HepG2 (cell line): ENCODE measurements at regions not wholly inside any gene's neighbourhood (a gene's known extent, or its start where the extent isn't known, plus 50 kb on each side); places are given as distances from the start of the nearest gene placed in this dataset.
"Not testable (repeated sequence)": the region's sequence is repeated elsewhere in the genome, so short reads cannot be mapped to it uniquely, and the experiment has no call there.

Experiments used
- ATAC-seq: fragments of 200-7000 bp; cut with Tn5 transposase; 3 replicates; pipeline ENCODE4 v1.9.1; 2020; ENCODE audit warnings: mild to moderate bottlenecking, moderate library complexity
- BruUV-seq: library from RNA; stranded (reverse); fragments of 400-500 nt; replicated peaks from 2 replicates; lab custom pipeline; 2021; lab: Mats Ljungman, UMichigan
- CTCF ChIA-PET: fragments of 300-600 bp; formaldehyde crosslinking; extraction: SDS; loops from one replicate; lab custom pipeline; 2021; ENCODE audit warnings: low total read pairs, inconsistent platforms, low intra/inter-chr PET ratio; lab: Yijun Ruan, JAX
- POLR2A ChIA-PET: fragments of 350-600 bp; sonication (Branson Sonifier 250); formaldehyde crosslinking; loops from one replicate; lab custom pipeline; 2020; ENCODE audit warnings: antibody characterized with exemption, inconsistent platforms; lab: Yijun Ruan, JAX
- DNase-seq: peaks from one replicate; pipeline ENCODE4 v3.0.0-alpha.2; 2015; ENCODE audit warnings: low spot score
- FAIRE-seq: peaks from 3 replicates; lab custom pipeline; 2011; peaks lifted over from hg19 to GRCh38; lab: Jason Lieb, UNC
- H2AFZ ChIP-seq: one replicate; pipeline ENCODE4 v1.6.1; 2011; ENCODE audit warnings: low read length, inconsistent platforms
- H3K27ac ChIP-seq: fragments of 300-600 bp; 3 replicates; pipeline ENCODE4 v1.8.0; 2011; ENCODE audit warnings: mixed run types, mild to moderate bottlenecking, mixed read lengths, low read length, inconsistent platforms; ENCODE audit not compliant: insufficient read depth; ENCODE audit errors: extremely low read length
- H3K27me3 ChIP-seq, 2 experiments: fragments of 200-600 bp in 1 of 2; 2 replicates in 1 of 2; 3 replicates in 1 of 2; pipeline versions ENCODE4 v1.6.0 to v1.8.0; 2011; ENCODE audit warnings: low read length in 2 of 2, mild to moderate bottlenecking in 2 of 2, moderate library complexity in 2 of 2, inconsistent platforms in 1 of 2; ENCODE audit not compliant: insufficient read depth in 2 of 2, control insufficient read depth in 1 of 2
- H3K36me3 ChIP-seq, 2 experiments: fragments of 200-600 bp in 1 of 2; replicated peaks in 1 of 2; 2 replicates in 1 of 2; 3 replicates in 1 of 2; pipeline versions ENCODE4 v1.5.1 to v1.8.0; 2011; ENCODE audit warnings: low read length in 2 of 2, inconsistent platforms in 1 of 2; ENCODE audit not compliant: insufficient read depth in 2 of 2, control insufficient read depth in 1 of 2
- H3K4me1 ChIP-seq: 2 replicates; pipeline ENCODE4 v1.5.1; 2012; ENCODE audit warnings: low read length, inconsistent platforms; ENCODE audit not compliant: insufficient read depth
- H3K4me2 ChIP-seq: 2 replicates; pipeline ENCODE4 v1.6.0; 2011; ENCODE audit warnings: low read depth, low read length, inconsistent platforms
- H3K4me3 ChIP-seq, 3 experiments: fragments of 200-600 bp in 1 of 3; sonication (generic), shearing (Covaris generic) in 1 of 3; replicated peaks in 1 of 3; 2 replicates each; pipeline ENCODE4 v1.5.1; 2011 to 2016; ENCODE audit warnings: low read length in 3 of 3, inconsistent platforms in 2 of 3, low read depth in 2 of 3, mild to moderate bottlenecking in 2 of 3, control low read depth in 1 of 3, mixed read lengths in 1 of 3; ENCODE audit not compliant: insufficient read depth in 1 of 3
- H3K79me2 ChIP-seq: one replicate; pipeline ENCODE4 v1.6.1; 2011; ENCODE audit warnings: low read length, inconsistent platforms; ENCODE audit not compliant: insufficient read depth
- H3K9ac ChIP-seq: 2 replicates; pipeline ENCODE4 v1.6.0; 2011; ENCODE audit warnings: mild to moderate bottlenecking, low read depth, low read length, inconsistent platforms; ENCODE audit not compliant: insufficient read depth
- H3K9me3 ChIP-seq: 2 replicates; pipeline ENCODE4 v1.5.1; 2012; ENCODE audit warnings: mild to moderate bottlenecking, low read length
- H4K20me1 ChIP-seq: 2 replicates; pipeline ENCODE4 v1.6.0; 2011; ENCODE audit warnings: inconsistent platforms, mild to moderate bottlenecking, low read length, moderate library complexity; ENCODE audit not compliant: insufficient read depth
- BCL6 ChIP-seq: IDR thresholded peaks from 2 replicates; pipeline ENCODE4 v1.6.1; 2016; ENCODE audit warnings: missing genetic modification reagents, missing compliant biosample characterization
- CEBPG ChIP-seq: IDR thresholded peaks from 2 replicates; pipeline ENCODE4 v1.6.1; 2016
- CENPX ChIP-seq: sonication (generic); formaldehyde crosslinking; IDR thresholded peaks from 2 replicates; pipeline ENCODE4 v1.9.0; 2021; ENCODE audit warnings: mild to moderate bottlenecking, missing genetic modification reagents, moderate library complexity
- FOXA3 ChIP-seq: IDR thresholded peaks from 2 replicates; pipeline ENCODE4 v1.6.1; 2016; ENCODE audit warnings: missing genetic modification reagents, missing compliant biosample characterization
- FOXJ3 ChIP-seq: sonication (generic); formaldehyde crosslinking; IDR thresholded peaks from 2 replicates; pipeline ENCODE4 v1.4.0; 2020; ENCODE audit warnings: missing genetic modification reagents, mild to moderate bottlenecking, borderline replicate concordance
- GATAD2A ChIP-seq: IDR thresholded peaks from 2 replicates; pipeline ENCODE4 v1.6.1; 2016
- HHEX ChIP-seq: IDR thresholded peaks from 2 replicates; pipeline ENCODE4 v1.6.1; 2016; ENCODE audit warnings: control low read depth
- HNF4A ChIP-seq: sonication (generic); formaldehyde crosslinking; IDR thresholded peaks from 2 replicates; pipeline ENCODE4 v1.4.0; 2020; ENCODE audit warnings: missing genetic modification reagents
- HNRNPL ChIP-seq: fragments of 200-400 bp; formaldehyde crosslinking; IDR thresholded peaks from 2 replicates; pipeline ENCODE4 v1.6.1; 2017; ENCODE audit warnings: mild to moderate bottlenecking, low read depth, low read length
- IKZF4 ChIP-seq: sonication (generic); formaldehyde crosslinking; IDR thresholded peaks from 2 replicates; pipeline ENCODE4 v1.5.1; 2020; ENCODE audit warnings: borderline replicate concordance, mild to moderate bottlenecking, low read depth, missing genetic modification reagents; ENCODE audit errors: not compliant biosample characterization
- MYC ChIP-seq: sonication (generic); formaldehyde crosslinking; IDR thresholded peaks from 2 replicates; pipeline ENCODE4 v1.9.0; 2021; ENCODE audit warnings: missing genetic modification reagents, borderline replicate concordance
- NBN ChIP-seq: fragments of 450-650 bp; conservative IDR thresholded peaks from 2 replicates; pipeline ENCODE4 v1.6.1; 2017
- POGZ ChIP-seq: sonication (generic); formaldehyde crosslinking; IDR thresholded peaks from 2 replicates; pipeline ENCODE4 v1.4.0; 2020; ENCODE audit warnings: mild to moderate bottlenecking, missing genetic modification reagents
- SOX13 ChIP-seq, 3 experiments: fragments of 450-650 bp in 1 of 3; sonication (generic) in 1 of 3; formaldehyde crosslinking in 1 of 3; IDR thresholded peaks in 2 of 3; conservative IDR thresholded peaks in 1 of 3; 2 replicates each; pipeline versions ENCODE4 v1.5.0 to v1.6.1; 2016 to 2020; ENCODE audit warnings: antibody characterized with exemption in 1 of 3, mild to moderate bottlenecking in 1 of 3, missing compliant biosample characterization in 1 of 3, missing genetic modification reagents in 1 of 3, moderate library complexity in 1 of 3
- SOX5 ChIP-seq: IDR thresholded peaks from 2 replicates; pipeline ENCODE4 v1.6.1; 2016; ENCODE audit warnings: borderline replicate concordance
- ZNF792 ChIP-seq: IDR thresholded peaks from 2 replicates; pipeline ENCODE4 v1.6.1; 2016
- WGBS: methylation state at CpG from one replicate; pipeline ENCODE4 v1.1.6; 2017; ENCODE audit warnings: low lambda C conversion rate; 5-methylcytosine and 5-hydroxymethylcytosine counted together
- in situ Hi-C: cut with HindIII; loops from 2 replicates; pipeline ENCODE4 v1.10.0; 2017; ENCODE audit warnings: low pct_unique_long_range_greater_than_20kb; ENCODE audit not compliant: extremely low pct_ligation_motif_present
- intact Hi-C: fragments of 100-400 bp; cut with micrococcal nuclease; formaldehyde crosslinking; loops from one replicate; pipeline ENCODE4 v1.10.0; 2022; ENCODE audit not compliant: unreplicated experiment
- TF ChIP-seq, protein P1 (sequence below), 2 experiments: fragments of 450-650 bp in 1 of 2; sonication (generic) in 1 of 2; formaldehyde crosslinking; IDR thresholded peaks; 2 replicates each; pipeline versions ENCODE4 v1.5.0 to v1.8.0; 2020 to 2022; ENCODE audit warnings: mild to moderate bottlenecking in 1 of 2, missing genetic modification reagents in 1 of 2
- TF ChIP-seq, protein P2 (sequence below): IDR thresholded peaks from 2 replicates; pipeline ENCODE4 v1.6.1; 2016

DNA sequence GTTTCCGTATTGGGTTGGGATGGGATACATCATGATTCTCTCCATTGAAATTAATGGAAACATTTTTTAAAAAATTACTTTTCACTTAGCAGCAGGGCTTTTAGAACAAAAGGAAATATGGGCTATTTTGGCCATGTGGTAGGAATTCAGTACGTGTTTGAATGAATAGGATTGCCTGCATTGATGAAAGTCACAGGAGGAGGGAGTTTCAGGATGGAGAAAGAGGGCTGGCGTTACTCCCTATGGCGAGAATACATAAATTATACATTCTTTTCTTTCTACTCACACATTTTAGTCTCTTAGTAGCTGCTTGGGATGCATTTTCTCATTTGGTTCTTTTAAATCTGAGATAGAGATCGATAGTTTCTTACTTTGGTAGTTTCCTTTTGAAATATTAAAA lies 100.3 kb upstream of the PDHA1 start (continued):
- TF ChIP-seq ZNF792 (CRISPR knock-in tag) (no peak), POGZ (CRISPR knock-in tag) (no peak), HNRNPL (no peak)
- TF ChIP-seq, all 625 proteins: peak for 0

- 61% methylated on average over 3 of the region's 6 CpGs for WGBS
- peaks cover 11% of the 10 kb centered on the region for H3K4me1 ChIP-seq
- H3K36me3 ChIP-seq, CTCF ChIA-PET, H3K79me2 ChIP-seq, DNase-seq, POLR2A ChIA-PET, H2AFZ ChIP-seq, intact Hi-C loops, FAIRE-seq, ATAC-seq, H3K9ac ChIP-seq, H3K4me3 ChIP-seq, BruUV-seq, H4K20me1 ChIP-seq, in situ Hi-C loops, H3K9me3 ChIP-seq, H3K27me3 ChIP-seq, H3K4me2 ChIP-seq, H3K27ac ChIP-seq: not testable (repeated sequence)
Measured at GRCh38 chrX:19244921-19245320, 98.8 kb upstream of the PDHA1 start.

DNA sequence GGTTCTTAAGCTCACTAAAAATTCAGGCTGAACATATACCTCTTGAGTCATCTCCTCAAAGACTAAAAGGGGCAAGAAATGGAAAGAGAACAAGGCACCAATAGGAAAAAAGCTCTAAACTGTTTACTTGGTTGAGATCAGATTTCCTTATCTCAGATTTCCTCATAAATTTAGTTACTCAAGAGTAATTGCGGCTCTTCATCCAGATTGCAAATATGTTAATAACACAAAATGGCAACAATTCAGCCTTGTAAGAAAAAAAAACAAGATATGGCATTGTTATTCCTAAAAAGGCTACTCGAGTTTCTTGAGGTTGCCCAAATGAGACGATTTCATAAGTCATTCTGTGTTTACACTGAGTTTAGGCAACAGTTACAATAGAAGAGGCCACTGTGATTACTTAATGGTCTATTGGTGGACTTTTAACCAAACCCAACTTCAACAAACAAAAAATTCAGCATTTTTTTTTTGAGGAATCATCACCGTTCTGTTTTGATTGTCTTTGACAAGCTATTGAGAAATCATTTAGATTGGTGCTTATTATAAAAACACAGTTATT lies 97.9 kb upstream of the PDHA1 start:
- H3K27me3 ChIP-seq = no peaks in the 10 kb centered on the region
- peaks cover 11% of the 10 kb centered on the region for H3K4me1 ChIP-seq
- no peak overlapping the region for H3K4me3 ChIP-seq
- peak; percentile 40 for DNase-seq
- POLR2A ChIA-PET = no interaction called here
- H2AFZ ChIP-seq = no peak overlapping the region
- H3K4me2 ChIP-seq = no peak overlapping the region
- no TSS peak for BruUV-seq
- no peaks in the 10 kb centered on the region for H4K20me1 ChIP-seq
- H3K36me3 ChIP-seq = no peaks in the 10 kb centered on the region
- in situ Hi-C loops (no loop called here), intact Hi-C loops (no loop called here)
- WGBS = 1% methylated on average over 4 of the region's 4 CpGs
- no peaks in the 10 kb centered on the region for H3K9me3 ChIP-seq
- CTCF ChIA-PET = no interaction called here
- no peaks in the 10 kb centered on the region for H3K79me2 ChIP-seq
- no peak for ATAC-seq
- FAIRE-seq = peak; percentile 72
- no peak overlapping the region for H3K27ac ChIP-seq
- no peak overlapping the region for H3K9ac ChIP-seq
- TF ChIP-seq HNF4A (CRISPR knock-in tag) (peak; percentile 55), CEBPG (CRISPR knock-in tag) (peak; percentile 55; the same call in 1 of the 2 replicates), HHEX (CRISPR knock-in tag) (peak; percentile 45; the same call in 1 of the 2 replicates), NBN (no peak), BCL6 (CRISPR knock-in tag) (peak; percentile 75), CENPX (CRISPR knock-in tag) (no peak), SOX5 (CRISPR knock-in tag) (peak; percentile 67; the same call in 1 of the 2 replicates), SOX13 (IDR thresholded peaks at IDR 0.05) (no peak), SOX13 (CRISPR knock-in tag; conservative IDR thresholded peaks at IDR 0.05 in 1 of 2, IDR thresholded peaks at IDR 0.05 in 1 of 2) (peak in 1 of 2 experiments; percentile 77; a peak in 2 of 4 replicates), MYC (CRISPR knock-in tag) (no peak), FOXJ3 (CRISPR knock-in tag) (0 out of 2 replicates have a peak, but pooled peaks have one; percentile 17), FOXA3 (CRISPR knock-in tag) (peak; percentile 75), IKZF4 (CRISPR knock-in tag) (no peak), GATAD2A (CRISPR knock-in tag) (peak; percentile 66)
- TF ChIP-seq, protein P1, sequence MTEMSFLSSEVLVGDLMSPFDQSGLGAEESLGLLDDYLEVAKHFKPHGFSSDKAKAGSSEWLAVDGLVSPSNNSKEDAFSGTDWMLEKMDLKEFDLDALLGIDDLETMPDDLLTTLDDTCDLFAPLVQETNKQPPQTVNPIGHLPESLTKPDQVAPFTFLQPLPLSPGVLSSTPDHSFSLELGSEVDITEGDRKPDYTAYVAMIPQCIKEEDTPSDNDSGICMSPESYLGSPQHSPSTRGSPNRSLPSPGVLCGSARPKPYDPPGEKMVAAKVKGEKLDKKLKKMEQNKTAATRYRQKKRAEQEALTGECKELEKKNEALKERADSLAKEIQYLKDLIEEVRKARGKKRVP (CRISPR knock-in tag; IDR thresholded peaks at IDR 0.05) = 0 out of 4 replicates have a peak, but pooled peaks of 1 of the 2 experiments have one; percentile 34
- TF ChIP-seq, protein P2, sequence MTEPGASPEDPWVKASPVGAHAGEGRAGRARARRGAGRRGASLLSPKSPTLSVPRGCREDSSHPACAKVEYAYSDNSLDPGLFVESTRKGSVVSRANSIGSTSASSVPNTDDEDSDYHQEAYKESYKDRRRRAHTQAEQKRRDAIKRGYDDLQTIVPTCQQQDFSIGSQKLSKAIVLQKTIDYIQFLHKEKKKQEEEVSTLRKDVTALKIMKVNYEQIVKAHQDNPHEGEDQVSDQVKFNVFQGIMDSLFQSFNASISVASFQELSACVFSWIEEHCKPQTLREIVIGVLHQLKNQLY = no peak
